K562 (cell line): ENCODE measurements at regions not wholly inside any gene's neighbourhood (a gene's known extent, or its start where the extent isn't known, plus 50 kb on each side); places are given as distances from the start of the nearest gene placed in this dataset.

Source experiments
- CTCF ChIP-seq, 3 experiments: IDR thresholded peaks in 2 of 3; conservative IDR thresholded peaks in 1 of 3; 2 replicates each; pipeline ENCODE4 v1.5.1; 2011 to 2012; ENCODE audit warnings: low read length in 3 of 3, mild to moderate bottlenecking in 3 of 3, control low read depth in 2 of 3, improper control_type of control experiment in 1 of 3, inconsistent platforms in 1 of 3, low read depth in 1 of 3, mixed read lengths in 1 of 3, moderate library complexity in 1 of 3; ENCODE audit not compliant: insufficient read depth in 2 of 3
- EP300 ChIP-seq: IDR thresholded peaks from 2 replicates; pipeline ENCODE4 v1.6.1; 2012; ENCODE audit warnings: low read length, improper control_type of control experiment
- TFAP4 ChIP-seq: sonication (generic); formaldehyde crosslinking; IDR thresholded peaks from 2 replicates; pipeline ENCODE4 v1.8.0; 2022; ENCODE audit warnings: missing genetic modification reagents, mild to moderate bottlenecking, moderate library complexity, borderline replicate concordance
- TGIF2 ChIP-seq: sonication (generic); formaldehyde crosslinking; IDR thresholded peaks from 2 replicates; pipeline ENCODE4 v1.8.1; 2022; ENCODE audit warnings: mild to moderate bottlenecking, missing genetic modification reagents, moderate library complexity

GRCh38 chr10:30770816-30771215 lies 141.3 kb upstream of the LYZL2 start:
- no peak for TF ChIP-seq EP300
- no peak for TF ChIP-seq CTCF (IDR thresholded peaks at IDR 0.05 in 2 of 3, conservative IDR thresholded peaks at IDR 0.05 in 1 of 3; ENCODE audit: insufficient read depth in 2 of 3, low read depth in 1 of 3, low read length in 3 of 3)
- TF ChIP-seq TGIF2 (CRISPR knock-in tag) = no peak
- no peak for TF ChIP-seq TFAP4 (CRISPR knock-in tag)
